ENCODE measurements at regions not wholly inside any gene's neighbourhood (a gene's known extent, or its start where the extent isn't known, plus 50 kb on each side); places are given as distances from the start of the nearest gene placed in this dataset.

- DNase-seq: no peak
Observed at GRCh38 chr4:41428601-41429279, 109.2 kb upstream of the LIMCH1 start.

- no peak for DNase-seq
Observed at GRCh38 chr4:41429280-41429669, 108.7 kb upstream of the LIMCH1 start.

GRCh38 chr4:41430792-41431191, 107.2 kb upstream of the LIMCH1 start:
- no peak for DNase-seq

GRCh38 chr4:41431276-41431675, 106.7 kb upstream of the LIMCH1 start:
- DNase-seq: no peak

- DNase-seq: no peak
Observed at GRCh38 chr4:41432219-41432618, 105.7 kb upstream of the LIMCH1 start.

GRCh38 chr4:41432881-41433280, 105.1 kb upstream of the LIMCH1 start:
- no peak for DNase-seq

GRCh38 chr4:41433361-41433760, 104.6 kb upstream of the LIMCH1 start:
- DNase-seq: no peak

- DNase-seq: no peak
Observed at GRCh38 chr4:41435510-41435909, 102.4 kb upstream of the LIMCH1 start.

GRCh38 chr4:41436419-41436818, 101.5 kb upstream of the LIMCH1 start:
- no peak for DNase-seq

GRCh38 chr4:41437111-41437536, 100.8 kb upstream of the LIMCH1 start:
- peak; percentile 45 for DNase-seq

- DNase-seq: no peak
Observed at GRCh38 chr4:41438931-41439297, 99.0 kb upstream of the LIMCH1 start.

GRCh38 chr4:41442810-41443209, 95.1 kb upstream of the LIMCH1 start:
- no peak for DNase-seq

GRCh38 chr4:41443340-41444079, 94.4 kb upstream of the LIMCH1 start:
- no peak for DNase-seq

- no peak for DNase-seq
Observed at GRCh38 chr4:41446391-41446790, 91.6 kb upstream of the LIMCH1 start.

- DNase-seq: no peak
Observed at GRCh38 chr4:41446981-41447725, 90.8 kb upstream of the LIMCH1 start.

GRCh38 chr4:41448934-41449333, 89.0 kb upstream of the LIMCH1 start:
- no peak for DNase-seq

- no peak for DNase-seq
Observed at GRCh38 chr4:41451961-41452360, 86.0 kb upstream of the LIMCH1 start.

- no peak for DNase-seq
Observed at GRCh38 chr4:41452484-41453225, 85.3 kb upstream of the LIMCH1 start.

GRCh38 chr4:41454423-41454822, 83.5 kb upstream of the LIMCH1 start:
- no peak for DNase-seq

- DNase-seq: no peak
Observed at GRCh38 chr4:41455206-41455605, 82.8 kb upstream of the LIMCH1 start.

- DNase-seq: no peak
Observed at GRCh38 chr4:41456559-41457101, 81.3 kb upstream of the LIMCH1 start.

GRCh38 chr4:41458689-41459088, 79.3 kb upstream of the LIMCH1 start:
- no peak for DNase-seq

Measured in right kidney (tissue), 1 donor.